Hepatocyte (in vitro differentiated cells): ENCODE measurements at regions not wholly inside any gene's neighbourhood (a gene's known extent, or its start where the extent isn't known, plus 50 kb on each side); places are given as distances from the start of the nearest gene placed in this dataset.
"Not testable (repeated sequence)": the region's sequence is repeated elsewhere in the genome, so short reads cannot be mapped to it uniquely, and the experiment has no call there.

Experiments used
- DNase-seq: peaks from one replicate; pipeline ENCODE4 v3.0.0-alpha.2; 2016; ENCODE audit warnings: low spot score
- H2AFZ ChIP-seq: fragments of 200-600 bp; sonication (generic); 2 replicates; pipeline ENCODE4 v1.6.0; 2016; ENCODE audit warnings: antibody characterized with exemption, mild to moderate bottlenecking
- H3K27ac ChIP-seq: fragments of 200-600 bp; sonication (generic); 2 replicates; pipeline ENCODE4 v1.5.1; 2016; ENCODE audit warnings: mild to moderate bottlenecking
- H3K27me3 ChIP-seq: fragments of 200-600 bp; sonication (generic); 2 replicates; pipeline ENCODE4 v1.6.1; 2016
- H3K36me3 ChIP-seq: fragments of 200-600 bp; sonication (generic); replicated peaks from 2 replicates; pipeline ENCODE4 v1.5.1; 2016; ENCODE audit warnings: low read depth; ENCODE audit not compliant: insufficient read depth
- H3K4me1 ChIP-seq: fragments of 200-600 bp; sonication (generic); 2 replicates; pipeline ENCODE4 v1.5.1; 2016; ENCODE audit warnings: mild to moderate bottlenecking, moderate library complexity; ENCODE audit not compliant: insufficient read depth
- H3K4me2 ChIP-seq: fragments of 200-600 bp; sonication (generic); 2 replicates; pipeline ENCODE4 v1.6.0; 2016
- H3K4me3 ChIP-seq: fragments of 200-600 bp; sonication (generic); 2 replicates; pipeline ENCODE4 v1.5.1; 2016; ENCODE audit warnings: mild to moderate bottlenecking
- H3K79me2 ChIP-seq: fragments of 200-600 bp; sonication (generic); 2 replicates; pipeline ENCODE4 v1.6.0; 2017; ENCODE audit warnings: mild to moderate bottlenecking
- H3K9me2 ChIP-seq: fragments of 200-600 bp; sonication (generic); replicated peaks from 2 replicates; pipeline ENCODE4 v1.6.0; 2017; ENCODE audit warnings: mild to moderate bottlenecking; ENCODE audit not compliant: insufficient read depth
- H3K9me3 ChIP-seq: fragments of 200-600 bp; sonication (generic); 2 replicates; pipeline ENCODE4 v1.5.1; 2016; ENCODE audit warnings: low read depth, mild to moderate bottlenecking
- H4K20me1 ChIP-seq: fragments of 200-600 bp; sonication (generic); 2 replicates; pipeline ENCODE4 v1.6.0; 2016; ENCODE audit warnings: mild to moderate bottlenecking; ENCODE audit not compliant: insufficient read depth, poor library complexity, severe bottlenecking
- CTCF ChIP-seq: fragments of 200-600 bp; sonication (generic); IDR thresholded peaks from 2 replicates; pipeline ENCODE4 v1.5.1; 2016; ENCODE audit warnings: antibody characterized with exemption, mild to moderate bottlenecking; ENCODE audit not compliant: poor library complexity
- EZH2 ChIP-seq: fragments of 200-600 bp; sonication (generic); IDR thresholded peaks from 2 replicates; pipeline ENCODE4 v1.6.1; 2016; ENCODE audit warnings: antibody characterized with exemption, mild to moderate bottlenecking, borderline replicate concordance
- EZH2phosphoT487 ChIP-seq: fragments of 200-600 bp; sonication (generic); IDR thresholded peaks from one replicate; pipeline ENCODE4 v1.6.1; 2018; ENCODE audit warnings: antibody characterized with exemption, mild to moderate bottlenecking, low read depth, moderate library complexity; ENCODE audit not compliant: unreplicated experiment, severe bottlenecking
- WGBS: methylation state at CpG from one replicate; pipeline ENCODE4 v1.1.6; 2016; ENCODE audit warnings: low lambda C conversion rate; ENCODE audit errors: missing lambda C conversion rate; 5-methylcytosine and 5-hydroxymethylcytosine counted together

- H4K20me1 ChIP-seq: no peaks in the 10 kb centered on the region
- H3K9me3 ChIP-seq: no peaks in the 10 kb centered on the region
- H3K9me2 ChIP-seq: no peaks in the 10 kb centered on the region
- no peak overlapping the region for H3K4me3 ChIP-seq
- no peak overlapping the region for H3K4me2 ChIP-seq
- H3K79me2 ChIP-seq: no peaks in the 10 kb centered on the region
- no peak overlapping the region for H2AFZ ChIP-seq
- no peaks in the 10 kb centered on the region for H3K36me3 ChIP-seq
- no peaks in the 10 kb centered on the region for H3K4me1 ChIP-seq
- TF ChIP-seq EZH2: no peak
- TF ChIP-seq EZH2phosphoT487: no peak
- TF ChIP-seq CTCF: no peak
- H3K27ac ChIP-seq: no peak overlapping the region
- H3K27me3 ChIP-seq: no peaks in the 10 kb centered on the region
- 59% methylated on average over 2 of the region's 2 CpGs for WGBS
- DNase-seq: no peak
Measured at GRCh38 chr6:12490351-12490903, 200.3 kb downstream of the EDN1 start.

- Histone ChIP-seq H3K4me1 (no peaks in the 10 kb centered on the region), H3K27me3 (no peaks in the 10 kb centered on the region), H3K9me3 (no peaks in the 10 kb centered on the region), H3K79me2 (no peaks in the 10 kb centered on the region), H3K36me3 (no peaks in the 10 kb centered on the region), H3K4me2 (no peak overlapping the region), H2AFZ (no peak overlapping the region), H3K9me2 (no peaks in the 10 kb centered on the region), H3K4me3 (no peak overlapping the region), H4K20me1 (no peaks in the 10 kb centered on the region), H3K27ac (no peak overlapping the region)
- 80% methylated on average over 2 of the region's 2 CpGs for WGBS
- TF ChIP-seq EZH2phosphoT487 (no peak), CTCF (no peak), EZH2 (no peak)
- DNase-seq: peak; percentile 20
Measured at GRCh38 chr6:12490904-12491571, 200.9 kb downstream of the EDN1 start.

GRCh38 chr6:12492929-12493328, 202.8 kb downstream of the EDN1 start:
- not testable (repeated sequence) for DNase-seq, H3K9me2 ChIP-seq, H4K20me1 ChIP-seq, H3K36me3 ChIP-seq, H3K4me2 ChIP-seq, H3K9me3 ChIP-seq, H3K4me1 ChIP-seq, H3K79me2 ChIP-seq, H2AFZ ChIP-seq, H3K27ac ChIP-seq, H3K27me3 ChIP-seq, H3K4me3 ChIP-seq
- WGBS: 94% methylated on average over 4 of the region's 4 CpGs

GRCh38 chr6:12493446-12493845, 203.3 kb downstream of the EDN1 start:
- H3K36me3 ChIP-seq: no peaks in the 10 kb centered on the region
- H3K27ac ChIP-seq: no peak overlapping the region
- no peaks in the 10 kb centered on the region for H3K27me3 ChIP-seq
- no peak for DNase-seq
- no peaks in the 10 kb centered on the region for H3K9me2 ChIP-seq
- TF ChIP-seq EZH2 (no peak), CTCF (no peak), EZH2phosphoT487 (no peak)
- H3K4me2 ChIP-seq: no peak overlapping the region
- H2AFZ ChIP-seq: no peak overlapping the region
- H3K4me3 ChIP-seq: no peak overlapping the region
- no peaks in the 10 kb centered on the region for H4K20me1 ChIP-seq
- H3K4me1 ChIP-seq: no peaks in the 10 kb centered on the region
- WGBS: 94% methylated on average over 4 of the region's 4 CpGs
- no peaks in the 10 kb centered on the region for H3K9me3 ChIP-seq
- H3K79me2 ChIP-seq: no peaks in the 10 kb centered on the region
